ENCODE measurements at regions not wholly inside any gene's neighbourhood (a gene's known extent, or its start where the extent isn't known, plus 50 kb on each side); places are given as distances from the start of the nearest gene placed in this dataset.

DNA sequence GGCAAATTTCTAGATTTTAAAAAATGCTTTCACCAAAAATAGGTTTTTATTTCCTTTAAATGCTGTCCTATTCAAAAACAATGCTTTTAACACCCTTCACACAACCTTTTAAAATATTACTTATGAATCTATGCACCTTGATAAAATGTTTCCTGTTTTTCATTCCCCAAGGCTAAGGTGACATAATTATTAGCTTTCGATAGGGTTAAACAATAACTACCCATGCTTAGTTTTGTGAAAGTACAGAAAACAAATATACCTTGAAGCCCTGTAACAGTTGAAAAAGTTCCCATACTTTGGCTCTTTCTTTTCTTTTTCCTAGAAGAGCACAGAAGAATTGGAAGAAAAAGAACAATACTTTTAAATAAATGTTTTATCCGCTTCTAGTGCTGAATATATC is 54.9 kb upstream of the ITPRID2 start:
- no peak for DNase-seq (ENCODE audit: low spot score)

GRCh38 chr2:181837563-181837962 is 54.0 kb upstream of the ITPRID2 start:
- DNase-seq (ENCODE audit: low spot score) = no peak

DNA sequence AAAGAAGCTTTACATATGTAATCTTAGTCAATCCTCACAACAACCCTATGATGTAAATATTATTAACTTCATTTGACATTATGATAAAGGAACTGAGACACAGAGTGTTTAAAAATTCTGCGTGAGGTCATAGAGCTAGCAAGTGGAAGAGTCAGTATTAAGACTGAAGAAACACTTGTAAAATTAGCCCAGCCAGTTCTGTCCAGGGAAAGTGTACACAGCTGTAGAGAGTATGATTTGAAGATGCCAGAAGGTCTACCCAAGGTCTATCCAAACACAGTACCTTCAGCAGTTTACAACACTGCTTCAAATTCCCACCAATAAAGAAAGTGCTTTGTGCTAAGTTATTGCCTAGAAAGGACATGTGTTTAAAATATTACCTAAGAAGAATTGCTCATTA is 51.7 kb upstream of the ITPRID2 start:
- no peak for DNase-seq (ENCODE audit: low spot score)

- DNase-seq (ENCODE audit: low spot score) = no peak
These were observed 50.5 kb upstream of the ITPRID2 start for GRCh38 chr2:181841079-181841478.
